ENCODE measurements at regions not wholly inside any gene's neighbourhood (a gene's known extent, or its start where the extent isn't known, plus 50 kb on each side); places are given as distances from the start of the nearest gene placed in this dataset.
A peak's percentile ranks its signal among the peaks of the same experiment; 100 is the strongest.
"Not testable (repeated sequence)": the region's sequence is repeated elsewhere in the genome, so short reads cannot be mapped to it uniquely, and the experiment has no call there.

- not testable (repeated sequence) for DNase-seq
These were observed 73.8 kb upstream of the FANCC start for GRCh38 chr9:95391271-95391670.

GRCh38 chr9:95389373-95389772, 71.9 kb upstream of the FANCC start:
- DNase-seq = no peak

- no peak for DNase-seq
These were observed 69.3 kb upstream of the FANCC start for GRCh38 chr9:95386843-95387242.

- peak; percentile 45 for DNase-seq
These were observed 68.0 kb upstream of the FANCC start for GRCh38 chr9:95385521-95385920.

- no peak for DNase-seq
These were observed 66.3 kb upstream of the FANCC start for GRCh38 chr9:95383845-95384244.

GRCh38 chr9:95383185-95383676, 65.7 kb upstream of the FANCC start:
- no peak for DNase-seq

- DNase-seq = no peak
These were observed 64.9 kb upstream of the FANCC start for GRCh38 chr9:95382433-95382832.

- no peak for DNase-seq
These were observed 63.7 kb upstream of the FANCC start for GRCh38 chr9:95381221-95381620.

- no peak for DNase-seq
These were observed 62.1 kb upstream of the FANCC start for GRCh38 chr9:95379630-95380029.

- no peak for DNase-seq
These were observed 56.4 kb upstream of the FANCC start for GRCh38 chr9:95373782-95374487.

- DNase-seq = no peak
These were observed 55.7 kb upstream of the FANCC start for GRCh38 chr9:95373069-95373681.

- no peak for DNase-seq
These were observed 52.6 kb upstream of the FANCC start for GRCh38 chr9:95370064-95370463.

GRCh38 chr9:95368377-95369160, 51.1 kb upstream of the FANCC start:
- no peak for DNase-seq
